NOMO-1 (cell line): ENCODE measurements at regions not wholly inside any gene's neighbourhood (a gene's known extent, or its start where the extent isn't known, plus 50 kb on each side); places are given as distances from the start of the nearest gene placed in this dataset.

Experiments
- DNase-seq, 2 experiments: peaks; one replicate each; lab custom pipeline; 2025; ENCODE audit not compliant: unreplicated experiment in 2 of 2; lab: John Stamatoyannopoulos, UW

DNA sequence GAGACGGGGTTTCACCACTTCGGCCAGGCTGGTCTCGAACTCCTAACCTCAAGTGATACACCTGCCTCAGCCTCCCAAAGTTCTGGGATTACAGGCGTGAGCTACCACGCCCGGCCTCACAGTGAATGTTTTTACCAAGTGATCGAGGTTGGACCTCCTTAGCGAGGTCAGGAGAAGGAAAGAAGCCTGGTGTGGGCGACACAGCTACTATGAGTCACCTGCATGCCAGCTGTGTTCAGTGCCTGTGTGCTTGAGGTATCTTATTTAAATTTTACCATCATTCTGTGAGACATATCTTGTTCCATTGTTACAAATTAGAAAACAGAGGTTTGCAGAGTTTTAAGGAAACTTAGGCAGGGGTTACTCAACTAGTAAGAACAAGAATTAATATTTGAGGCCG is 174.8 kb upstream of the DYNLRB2 start:
- no peak for DNase-seq

DNA sequence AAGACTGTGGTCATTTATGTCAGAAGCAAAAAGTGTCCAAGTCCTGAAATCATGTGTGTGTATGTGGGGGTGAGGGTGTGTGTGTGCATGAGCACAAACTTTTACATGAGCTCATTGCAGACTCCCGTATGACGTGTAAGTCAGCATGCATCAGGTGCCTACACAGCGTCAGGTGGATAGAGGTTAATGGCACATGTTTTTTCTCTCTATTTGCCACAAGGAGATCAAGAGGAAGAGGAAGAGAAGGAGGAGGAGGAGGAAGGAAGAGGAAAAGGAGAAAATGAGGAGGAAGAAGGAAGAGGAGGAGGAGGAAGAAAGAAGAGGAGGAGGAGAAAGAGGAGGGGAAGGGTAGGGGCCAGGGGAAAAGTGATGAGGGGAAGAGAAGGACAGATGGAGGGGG is 178.0 kb upstream of the DYNLRB2 start:
- DNase-seq, result no peak

DNA sequence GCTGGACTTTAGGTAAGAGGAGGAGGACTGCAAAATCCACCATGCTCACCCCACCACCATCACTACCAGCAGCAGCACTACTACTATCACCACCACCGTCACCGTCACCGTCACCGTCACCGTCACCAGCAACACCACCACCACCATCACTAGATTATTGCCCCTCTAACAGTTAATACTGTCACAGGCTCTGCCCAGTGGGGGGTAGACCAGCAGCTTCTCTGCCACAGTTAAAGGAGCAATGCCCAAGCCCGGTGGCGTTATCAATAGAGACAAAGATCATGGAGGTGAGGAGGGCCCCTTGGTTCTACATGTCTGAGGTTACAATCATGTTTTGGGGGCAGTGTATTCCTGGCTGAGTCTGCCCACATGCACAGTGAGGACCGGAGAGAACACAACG is 184.4 kb upstream of the DYNLRB2 start:
- DNase-seq, result no peak

DNA sequence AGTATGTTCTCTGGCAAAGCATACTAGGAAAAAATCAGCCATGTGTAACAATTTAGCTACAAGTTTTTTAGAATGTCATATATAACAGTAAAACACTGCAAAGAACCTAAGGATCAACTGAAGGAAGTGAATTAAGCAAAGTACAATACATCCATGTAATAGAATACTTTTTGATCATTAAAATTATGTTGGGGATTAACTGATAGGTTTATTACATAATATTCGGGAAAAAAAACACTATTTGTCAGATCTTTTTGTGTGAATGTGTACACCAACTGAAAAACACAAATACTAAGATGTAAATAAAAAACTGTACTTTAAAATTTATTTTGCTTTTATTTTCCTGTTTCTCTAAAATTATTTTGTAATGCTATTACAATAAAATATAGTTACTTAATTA is 185.5 kb upstream of the DYNLRB2 start:
- no peak for DNase-seq

DNA sequence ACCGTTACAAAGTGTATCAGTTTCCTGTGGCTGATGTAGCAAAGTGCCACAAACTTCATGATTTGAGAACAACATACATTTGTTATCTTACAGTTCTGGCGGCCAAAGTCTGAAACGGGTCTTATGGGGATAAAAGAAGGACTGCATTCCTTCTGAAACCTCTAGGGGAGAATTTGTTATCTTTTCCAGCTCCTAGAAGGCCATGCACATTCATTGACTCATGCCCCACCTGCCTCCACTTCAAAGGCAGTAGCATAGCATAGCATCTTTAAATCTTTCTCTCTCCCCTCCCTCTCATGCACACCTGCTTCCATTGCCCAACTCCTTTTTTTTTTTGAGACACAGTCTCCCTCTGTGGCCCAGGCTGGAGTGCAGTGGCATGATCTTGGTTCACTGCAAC is 190.7 kb upstream of the DYNLRB2 start:
- DNase-seq, result no peak

DNA sequence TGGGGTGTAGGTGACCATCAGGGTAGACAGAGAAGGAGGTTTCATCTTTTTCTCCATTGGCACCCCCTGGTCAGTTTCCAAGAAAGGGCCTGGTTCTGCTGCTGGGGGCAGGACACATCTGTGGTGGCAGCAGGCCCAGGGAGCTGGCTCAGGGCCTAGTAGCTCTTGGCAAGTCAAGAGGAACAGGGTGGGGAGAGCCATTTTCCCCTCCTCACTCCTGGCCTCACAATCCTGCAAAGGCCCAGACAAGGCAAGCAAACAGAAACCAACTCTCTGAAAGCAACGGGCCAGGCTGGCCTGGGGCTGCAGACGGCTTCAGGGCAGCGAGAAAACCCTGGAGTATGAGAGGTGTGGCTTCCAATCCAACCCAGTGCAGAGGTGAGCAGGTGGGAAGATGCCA is 192.9 kb upstream of the DYNLRB2 start:
- no peak for DNase-seq

DNA sequence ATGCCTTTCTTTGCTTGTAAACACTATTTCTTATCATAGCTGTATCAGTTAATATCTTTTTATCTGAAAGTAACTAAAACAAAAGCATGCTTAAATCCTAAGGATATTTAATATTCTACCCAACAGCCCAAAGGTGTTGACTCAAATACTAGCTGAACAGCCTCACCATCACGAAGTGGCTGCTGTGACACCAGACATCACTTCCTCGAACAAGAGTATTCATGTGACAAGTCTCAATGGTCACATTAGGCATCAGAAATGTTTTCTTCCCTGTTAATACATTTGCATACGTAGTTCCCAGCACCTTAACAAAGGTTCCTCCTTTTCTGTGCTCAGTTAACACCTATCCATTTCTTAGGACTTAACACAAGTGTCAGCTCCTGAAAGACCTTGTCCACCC is 193.8 kb upstream of the DYNLRB2 start:
- no peak for DNase-seq

DNA sequence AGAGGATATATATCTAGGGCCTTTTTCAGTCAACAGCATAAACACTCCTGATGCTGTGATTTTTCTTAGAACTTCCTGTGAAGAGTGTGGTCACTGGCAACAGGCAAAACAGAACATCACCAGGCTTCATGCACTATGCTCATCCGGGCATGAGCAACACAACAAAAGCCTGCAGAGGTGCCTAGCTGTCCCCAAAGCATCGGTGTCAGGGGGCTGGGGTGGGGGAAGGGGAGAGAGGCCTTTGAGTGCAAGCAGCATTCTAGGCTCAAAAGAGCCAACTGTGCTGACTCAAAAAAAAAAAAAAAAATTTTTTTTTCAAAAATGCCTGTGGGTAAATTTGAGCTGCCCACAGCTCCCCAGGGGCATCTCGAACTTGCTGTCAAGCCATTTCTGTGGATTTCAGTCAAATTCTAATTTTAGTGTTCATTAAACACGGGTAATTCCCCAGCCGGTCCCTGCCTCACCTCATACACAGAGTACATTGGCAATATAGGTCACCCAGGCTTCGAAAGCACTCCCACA is 194.6 kb upstream of the DYNLRB2 start:
- DNase-seq, result no peak

DNA sequence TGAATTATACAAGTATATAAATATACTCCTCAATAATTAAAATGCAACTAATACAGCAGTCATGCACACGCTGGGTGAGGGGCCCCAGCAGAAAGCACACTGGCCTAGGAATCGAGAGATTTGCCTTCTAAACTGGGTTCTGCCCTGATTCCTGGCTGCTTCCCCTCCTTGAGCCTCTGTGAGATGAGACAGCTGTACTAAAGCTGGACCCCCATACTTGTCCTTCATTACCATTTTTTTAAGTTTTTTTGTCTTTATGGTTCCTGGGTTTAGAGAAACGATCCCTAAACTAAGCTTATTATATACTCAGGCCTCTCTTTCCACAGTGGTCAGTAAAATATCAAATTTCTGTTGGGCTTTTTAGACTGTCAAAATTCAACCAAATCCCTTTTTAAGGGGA is 195.1 kb upstream of the DYNLRB2 start:
- DNase-seq, result no peak

DNA sequence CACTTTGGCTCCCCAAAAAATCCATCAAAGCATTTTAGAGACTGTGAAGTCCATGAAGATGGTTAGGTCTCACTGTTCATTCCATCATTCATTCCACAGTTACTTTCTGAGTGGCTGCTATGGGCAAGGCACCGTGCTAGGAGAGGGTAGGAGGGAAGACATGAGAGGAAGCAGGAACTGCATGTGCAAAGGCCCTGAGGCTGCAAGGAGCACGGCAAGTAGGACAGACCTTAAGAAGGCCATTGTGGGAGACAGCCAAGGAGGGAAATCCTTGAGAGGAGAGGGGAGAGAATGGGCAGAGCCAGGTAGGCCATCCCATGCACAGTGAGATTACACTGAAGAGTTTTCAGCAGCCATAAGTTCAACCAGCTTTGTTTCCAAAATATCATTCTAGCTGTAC is 196.2 kb upstream of the DYNLRB2 start:
- no peak for DNase-seq

DNA sequence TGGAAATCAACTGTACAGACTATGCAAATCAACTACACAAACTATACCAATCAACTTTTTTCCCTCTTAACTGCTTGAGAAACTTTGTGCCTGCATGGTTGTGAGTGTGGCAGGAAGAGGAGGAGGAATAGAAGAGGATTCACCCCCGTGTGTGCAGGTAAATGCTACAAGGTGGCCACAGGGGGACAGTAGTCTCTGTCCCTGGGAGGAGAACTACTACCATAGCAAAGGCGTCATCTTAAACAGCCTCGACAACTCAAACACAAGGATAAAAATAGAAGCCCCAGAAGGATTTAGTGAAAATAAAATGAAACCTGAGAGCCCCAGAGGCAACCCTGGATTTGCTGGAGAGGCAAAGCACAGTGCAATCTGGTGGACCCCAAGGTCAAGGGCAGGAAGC is 199.5 kb upstream of the DYNLRB2 start:
- no peak for DNase-seq

DNA sequence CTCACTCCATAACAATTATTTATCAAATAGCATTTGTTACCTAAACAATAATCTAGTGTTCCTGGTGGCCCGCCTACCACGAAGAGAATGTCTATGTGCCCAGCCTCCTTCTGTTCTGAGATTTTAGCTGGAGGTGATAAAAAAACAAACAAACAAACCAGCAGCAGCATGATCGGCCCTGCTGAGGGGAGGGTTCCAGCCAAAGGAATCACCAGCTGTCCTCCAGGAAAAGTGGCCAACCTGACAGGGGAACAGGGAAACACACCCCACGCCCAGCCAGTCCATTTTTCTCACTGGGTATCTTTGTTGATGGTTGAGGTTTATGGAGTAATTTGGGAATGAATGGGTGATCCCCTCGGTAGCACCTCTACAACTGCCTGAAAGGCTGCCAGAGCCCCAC is 203.0 kb upstream of the DYNLRB2 start:
- DNase-seq, result no peak

DNA sequence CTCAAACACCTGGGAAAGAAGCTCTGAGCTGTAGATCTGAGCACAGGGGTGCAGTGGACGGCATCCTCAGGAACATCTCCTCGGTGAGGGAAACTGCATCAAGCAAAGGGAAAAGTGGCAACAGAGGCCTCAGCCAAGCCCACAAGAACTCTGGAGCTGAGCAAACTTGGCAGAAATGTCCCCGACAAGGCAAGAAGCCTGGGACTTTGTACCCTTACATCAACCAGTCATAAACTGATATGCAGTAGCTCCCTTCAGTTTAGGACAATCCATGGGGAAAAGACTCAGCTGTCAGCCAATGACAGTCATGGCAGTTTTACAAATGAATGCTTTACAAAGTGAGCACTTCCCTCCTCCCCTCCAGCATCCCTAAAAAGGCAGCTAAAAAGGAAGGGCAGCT is 210.0 kb upstream of the DYNLRB2 start:
- no peak for DNase-seq

DNA sequence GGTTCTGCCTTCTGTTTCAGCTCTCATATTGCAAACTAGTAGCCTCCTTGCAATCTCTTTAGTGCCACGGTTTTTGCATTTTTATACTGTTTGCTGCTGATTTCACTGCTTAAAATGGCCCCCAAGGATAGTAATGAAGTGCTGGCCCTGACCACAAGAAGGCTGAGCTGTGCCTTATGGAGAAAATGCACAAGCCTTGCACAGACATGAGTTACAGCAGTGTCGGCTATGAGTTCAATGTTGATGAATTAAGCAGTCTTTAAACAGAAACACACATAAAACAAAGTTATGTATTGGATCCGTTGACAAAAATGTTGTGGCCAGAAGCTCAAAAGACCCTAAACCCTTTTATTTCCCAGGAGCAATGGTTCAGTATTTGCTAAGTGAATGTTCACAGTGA is 210.6 kb upstream of the DYNLRB2 start:
- no peak for DNase-seq

DNA sequence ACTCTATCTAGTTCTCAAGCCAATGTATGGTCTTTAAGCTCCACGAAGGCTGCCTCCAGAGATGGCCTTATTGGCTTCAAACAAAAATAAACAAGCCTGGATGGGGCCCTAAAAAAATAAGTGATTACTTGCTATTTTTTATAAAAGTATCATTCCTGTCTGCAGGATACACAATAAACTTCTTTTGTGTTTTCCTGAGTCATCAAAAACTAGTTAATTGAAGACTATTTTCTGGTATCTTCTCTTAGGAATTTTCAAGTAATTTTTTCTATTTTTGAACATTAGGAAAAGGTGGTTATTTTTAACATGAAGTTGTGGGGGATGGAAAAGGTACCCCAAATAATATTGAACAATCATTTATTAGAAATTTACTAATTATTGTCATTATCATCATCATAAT is 213.1 kb upstream of the DYNLRB2 start:
- DNase-seq, result no peak

DNA sequence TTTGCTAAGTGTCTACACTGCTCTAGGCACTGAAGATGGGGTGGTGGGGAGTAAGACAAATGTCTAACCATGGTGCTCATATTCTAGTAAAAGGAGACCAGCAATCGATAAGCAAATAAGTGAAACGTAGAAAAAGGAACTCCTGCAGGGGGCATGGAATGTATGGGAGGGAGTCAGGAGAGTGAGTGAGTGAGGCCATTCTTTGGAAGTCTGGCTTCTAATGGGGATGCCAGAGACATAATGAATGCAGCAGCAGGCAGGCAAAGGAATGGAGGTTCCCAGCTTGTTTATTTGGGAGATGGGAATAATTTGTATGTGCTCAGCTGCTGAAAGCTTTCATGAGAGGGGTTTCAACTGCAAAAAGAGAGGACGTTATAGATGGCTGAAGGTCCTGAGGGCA is 216.4 kb upstream of the DYNLRB2 start:
- no peak for DNase-seq

DNA sequence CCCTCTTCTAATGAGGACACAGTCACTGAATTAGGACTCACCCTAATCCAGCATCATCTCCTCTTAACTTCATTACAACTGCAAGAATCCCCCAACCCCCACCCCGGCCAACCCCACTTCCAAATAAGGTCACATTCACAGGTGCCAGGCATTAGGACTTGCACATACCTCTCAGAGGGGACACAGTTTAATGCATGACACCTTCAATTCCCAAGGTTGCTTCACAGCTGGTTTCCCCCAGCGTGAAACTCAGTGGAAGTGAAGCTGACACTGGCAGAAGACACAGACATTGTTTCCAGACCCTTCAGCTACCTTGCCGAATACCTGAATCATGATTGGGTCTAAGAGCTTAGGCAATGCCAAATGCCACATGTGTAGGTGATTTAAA is 217.0 kb upstream of the DYNLRB2 start:
- DNase-seq, result no peak

DNA sequence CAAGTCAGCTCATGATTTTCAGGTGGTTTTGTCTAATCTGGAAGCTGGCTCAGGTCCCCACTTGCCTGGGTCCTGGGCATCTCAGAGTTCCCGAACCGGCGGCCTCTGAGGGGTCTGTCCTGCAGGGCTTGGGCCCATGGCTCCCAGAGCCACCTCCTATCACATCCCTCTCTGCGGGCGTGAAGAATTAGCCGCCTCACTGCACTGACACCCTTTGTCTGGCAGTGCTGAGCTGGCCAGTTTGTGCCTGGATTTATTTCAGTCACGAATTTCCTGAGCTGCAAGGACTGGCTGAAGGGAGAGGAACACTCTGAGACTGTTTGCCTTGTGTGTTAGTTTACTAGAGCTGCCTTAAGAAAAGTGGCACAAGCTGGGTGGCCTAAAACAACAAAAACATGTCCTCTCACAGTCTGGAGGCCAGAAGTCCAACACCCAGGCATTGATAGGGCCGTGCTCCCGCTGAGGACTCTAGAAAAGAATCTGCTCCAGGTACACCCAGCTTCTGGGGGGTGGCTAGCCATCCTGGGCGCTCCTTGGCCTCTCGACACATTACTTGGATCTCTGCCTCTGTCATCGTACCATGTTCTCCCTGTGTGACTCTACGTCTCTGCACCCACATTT is 217.5 kb upstream of the DYNLRB2 start:
- no peak for DNase-seq

DNA sequence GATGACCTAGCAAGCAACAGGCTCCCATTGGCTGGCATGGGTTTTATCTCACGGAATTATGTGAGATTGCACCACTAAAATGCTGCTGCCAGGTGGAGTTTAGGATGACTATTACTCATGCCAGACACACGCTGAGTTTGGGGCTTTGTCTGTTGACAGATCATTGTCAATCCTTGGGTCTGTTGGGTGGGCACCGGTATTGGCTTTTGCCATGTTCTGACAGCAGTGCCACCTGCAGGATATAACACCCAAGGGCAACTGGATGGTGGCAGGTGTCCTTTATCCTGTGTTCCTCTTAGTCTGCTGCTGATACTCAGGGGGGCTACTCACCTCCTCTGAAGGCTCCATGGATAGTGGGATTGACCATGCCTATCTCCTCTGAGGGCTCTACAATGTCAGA is 221.6 kb upstream of the DYNLRB2 start:
- no peak for DNase-seq

DNA sequence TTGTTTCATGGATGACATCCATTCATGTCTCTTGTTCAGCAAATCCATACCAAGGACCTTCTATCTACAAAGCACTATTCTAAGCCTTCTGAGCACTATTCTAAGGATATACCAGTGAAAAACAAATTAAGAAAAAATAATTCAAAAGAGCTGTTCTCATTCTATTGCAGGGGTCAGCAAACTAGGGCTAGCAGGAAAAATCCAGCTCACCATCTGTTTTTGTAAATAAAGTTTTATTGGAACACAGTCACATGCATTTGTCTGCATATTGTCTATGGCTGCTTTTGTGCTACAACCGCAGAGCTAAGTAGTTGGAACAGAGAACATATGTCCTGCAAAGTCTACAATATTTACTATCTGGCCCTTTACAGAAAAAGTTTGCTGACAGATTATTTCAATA is 222.7 kb upstream of the DYNLRB2 start:
- DNase-seq, result no peak

DNA sequence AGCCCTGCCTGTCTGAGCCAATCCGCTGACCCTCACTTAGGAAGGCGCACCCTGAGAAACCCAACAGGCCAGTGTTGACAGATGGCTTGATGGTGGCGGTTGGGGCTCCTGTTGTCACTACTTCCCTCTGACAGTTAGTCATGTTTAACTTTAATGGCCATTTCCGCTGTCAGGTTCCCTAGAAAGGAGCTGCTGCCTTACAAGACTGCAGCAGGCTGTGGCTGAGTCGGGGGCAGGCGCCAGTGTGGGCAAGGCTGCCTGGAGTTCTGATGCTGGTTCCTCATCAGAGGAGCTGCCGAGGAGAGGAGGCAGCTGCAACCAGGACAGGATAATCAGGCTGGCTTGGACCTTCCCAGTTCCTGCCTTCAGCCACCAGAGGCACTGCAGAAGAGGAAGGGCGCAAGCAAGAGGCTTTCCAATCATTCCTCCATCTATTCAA is 223.2 kb upstream of the DYNLRB2 start:
- DNase-seq, result peak; percentile 83 to 92

DNA sequence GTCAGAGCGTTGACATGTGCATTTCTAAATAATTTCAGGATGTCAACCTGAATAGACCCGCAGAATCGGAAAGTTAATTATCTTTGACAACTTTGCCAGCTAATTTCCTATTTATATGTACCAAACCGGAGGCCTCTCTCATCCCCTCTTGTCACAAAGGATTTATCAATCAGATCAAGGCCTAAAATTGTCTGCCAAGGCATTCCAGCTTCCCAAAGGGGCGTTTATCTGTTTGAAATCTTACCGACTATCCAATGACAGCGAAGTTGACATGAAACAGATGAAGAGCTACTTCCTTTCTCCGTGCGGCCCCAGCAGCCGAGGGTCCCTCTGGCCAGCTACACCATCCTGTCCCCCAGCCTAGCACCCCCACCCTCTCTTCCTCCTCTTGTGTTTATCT is 223.7 kb upstream of the DYNLRB2 start:
- DNase-seq, result no peak

DNA sequence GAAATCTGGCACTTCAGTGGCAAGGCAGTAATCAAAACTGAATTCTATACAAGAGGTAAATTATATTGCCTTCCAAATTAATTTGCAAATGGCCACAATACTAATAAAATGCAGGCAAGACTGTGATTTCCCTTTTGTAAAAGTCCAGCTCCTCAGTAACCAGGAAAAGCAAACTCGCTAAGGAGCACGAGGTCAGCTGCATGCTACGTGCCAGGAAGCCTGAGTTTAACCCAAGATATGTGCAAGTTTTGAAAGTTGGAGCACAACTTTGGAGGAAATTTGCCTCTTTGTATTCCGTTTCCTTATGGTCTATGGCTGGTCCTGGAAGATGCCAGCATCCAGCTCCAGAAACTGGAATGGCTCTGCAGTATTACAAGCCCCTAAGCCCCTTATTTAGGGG is 226.8 kb upstream of the DYNLRB2 start:
- no peak for DNase-seq
